H1 (cell line): ENCODE measurements at regions not wholly inside any gene's neighbourhood (a gene's known extent, or its start where the extent isn't known, plus 50 kb on each side); places are given as distances from the start of the nearest gene placed in this dataset.

Experiments
- KDM4A ChIP-seq: IDR thresholded peaks from one replicate; pipeline ENCODE4 v1.7.1; 2012; ENCODE audit warnings: low read depth, mild to moderate bottlenecking, moderate library complexity, low read length, inconsistent platforms; ENCODE audit not compliant: severe bottlenecking
- POU5F1 ChIP-seq: IDR thresholded peaks from 2 replicates; pipeline ENCODE4 v1.6.1; 2011; ENCODE audit warnings: low read depth, mild to moderate bottlenecking, low read length, moderate library complexity

- TF ChIP-seq KDM4A (no peak), POU5F1 (no peak)
Observed at GRCh38 chrX:15087747-15088146, 182.1 kb downstream of the ASB9 start (continued).
